Thoracic aorta (tissue), 2 donors: ENCODE measurements at regions not wholly inside any gene's neighbourhood (a gene's known extent, or its start where the extent isn't known, plus 50 kb on each side); places are given as distances from the start of the nearest gene placed in this dataset.
"Not testable (repeated sequence)": the region's sequence is repeated elsewhere in the genome, so short reads cannot be mapped to it uniquely, and the experiment has no call there.

Experiments
- ATAC-seq: fragments of 150-250 bp; one replicate; pipeline ENCODE4 v1.8.0; 2017; ENCODE audit warnings: low read depth; ENCODE audit not compliant: insufficient number of reproducible peaks, low FRiP score
- DNase-seq: peaks from one replicate; pipeline ENCODE4 v3.0.0-alpha.2; 2020; ENCODE audit warnings: low spot score
- H3K27ac ChIP-seq, 2 donors: fragments of 200-600 bp; sonication (generic); 1 replicate in 1 of 2; 2 replicates in 1 of 2; pipeline ENCODE4 v1.5.1; 2016; ENCODE audit warnings: mild to moderate bottlenecking in 2 of 2, moderate library complexity in 2 of 2
- H3K27me3 ChIP-seq: fragments of 200-600 bp; sonication (generic); replicated peaks from 2 replicates; pipeline ENCODE4 v1.6.0; 2016; ENCODE audit warnings: mild to moderate bottlenecking; ENCODE audit not compliant: insufficient read depth
- H3K36me3 ChIP-seq: fragments of 200-600 bp; sonication (generic); one replicate; pipeline ENCODE4 v1.5.1; 2016
- H3K4me1 ChIP-seq, 2 donors: fragments of 200-600 bp; sonication (generic); 1 replicate in 1 of 2; 2 replicates in 1 of 2; pipeline versions ENCODE4 v1.5.1 to v1.6.0; 2016; ENCODE audit warnings: low read depth in 2 of 2, mild to moderate bottlenecking in 1 of 2; ENCODE audit not compliant: control insufficient read depth in 1 of 2
- H3K4me3 ChIP-seq: fragments of 200-600 bp; sonication (generic); 2 replicates; pipeline ENCODE4 v1.5.1; 2016; ENCODE audit warnings: mild to moderate bottlenecking
- H3K9me3 ChIP-seq: fragments of 200-600 bp; sonication (generic); 2 replicates; pipeline ENCODE4 v1.5.1; 2016
- CTCF ChIP-seq: fragments of 200-600 bp; sonication (generic); IDR thresholded peaks from one replicate; pipeline ENCODE4 v1.5.1; 2019; ENCODE audit warnings: antibody characterized with exemption

DNA sequence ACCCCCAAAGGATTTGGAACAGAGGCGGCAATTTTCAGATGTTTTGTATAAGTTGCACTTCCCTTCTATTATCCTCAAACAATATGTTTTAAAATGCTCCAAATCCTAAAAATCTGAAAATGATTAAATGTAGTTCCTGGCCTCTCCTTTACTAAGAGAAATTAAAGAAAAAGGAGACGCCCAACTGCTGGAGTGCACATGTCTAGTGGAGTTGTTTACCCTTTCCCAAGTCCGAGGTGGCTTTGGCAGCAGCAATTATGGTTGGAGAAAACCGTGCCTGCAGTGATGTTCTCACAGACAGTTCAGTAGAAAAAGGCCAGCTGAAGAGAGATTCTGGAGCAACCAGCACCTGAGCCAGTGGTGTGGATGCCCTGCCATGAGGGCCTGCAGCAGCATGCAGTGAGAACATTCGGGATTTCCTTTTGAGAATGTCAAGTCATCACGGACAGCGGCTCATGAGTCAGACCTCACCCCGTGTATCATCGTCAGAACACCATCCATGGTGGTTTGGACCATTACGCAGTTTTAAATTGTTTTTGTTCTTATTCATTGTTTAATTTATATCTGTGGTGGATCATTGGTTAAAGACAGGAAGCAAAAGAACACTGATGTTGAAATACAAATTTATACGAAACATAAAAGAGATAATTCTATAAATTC, 179.0 kb upstream of the KRR1 start:
- no peak for ATAC-seq
- H3K9me3 ChIP-seq = no peaks in the 10 kb centered on the region
- TF ChIP-seq CTCF = no peak

GRCh38 chr12:75686233-75686632, 174.8 kb upstream of the KRR1 start:
- DNase-seq, H3K9me3 ChIP-seq, ATAC-seq, H3K27me3 ChIP-seq, H3K4me3 ChIP-seq, H3K27ac ChIP-seq, H3K36me3 ChIP-seq: not testable (repeated sequence)
- peaks cover 0 to 18% of the 10 kb centered on the region in 2 donors for H3K4me1 ChIP-seq

More for the DNA sequence above, 179.0 kb upstream of the KRR1 start:
- H3K27ac ChIP-seq = no peak overlapping the region
- H3K4me1 ChIP-seq = peaks cover 0 to 6% of the 10 kb centered on the region in 2 donors
- no peak overlapping the region for H3K4me3 ChIP-seq
- DNase-seq = no peak
- H3K36me3 ChIP-seq = no peaks in the 10 kb centered on the region
- no peaks in the 10 kb centered on the region for H3K27me3 ChIP-seq

- no peak for TF ChIP-seq CTCF
- no peaks in the 10 kb centered on the region for H3K9me3 ChIP-seq
- H3K36me3 ChIP-seq = no peaks in the 10 kb centered on the region
- DNase-seq (no peak), ATAC-seq (no peak)
- H3K4me3 ChIP-seq = no peak overlapping the region
- no peak overlapping the region for H3K27ac ChIP-seq
- H3K4me1 ChIP-seq = peaks cover 0 to 18% of the 10 kb centered on the region in 2 donors
- no peaks in the 10 kb centered on the region for H3K27me3 ChIP-seq
Measured at GRCh38 chr12:75685617-75686225, 174.3 kb upstream of the KRR1 start.

GRCh38 chr12:75684678-75685616, 173.5 kb upstream of the KRR1 start:
- no peaks in the 10 kb centered on the region for H3K27me3 ChIP-seq
- H3K27ac ChIP-seq = no peak overlapping the region
- DNase-seq (no peak), ATAC-seq (no peak)
- H3K4me3 ChIP-seq = no peak overlapping the region
- no peaks in the 10 kb centered on the region for H3K36me3 ChIP-seq
- H3K9me3 ChIP-seq = no peaks in the 10 kb centered on the region
- H3K4me1 ChIP-seq = peaks cover 0 to 18% of the 10 kb centered on the region in 2 donors
- no peak for TF ChIP-seq CTCF

DNA sequence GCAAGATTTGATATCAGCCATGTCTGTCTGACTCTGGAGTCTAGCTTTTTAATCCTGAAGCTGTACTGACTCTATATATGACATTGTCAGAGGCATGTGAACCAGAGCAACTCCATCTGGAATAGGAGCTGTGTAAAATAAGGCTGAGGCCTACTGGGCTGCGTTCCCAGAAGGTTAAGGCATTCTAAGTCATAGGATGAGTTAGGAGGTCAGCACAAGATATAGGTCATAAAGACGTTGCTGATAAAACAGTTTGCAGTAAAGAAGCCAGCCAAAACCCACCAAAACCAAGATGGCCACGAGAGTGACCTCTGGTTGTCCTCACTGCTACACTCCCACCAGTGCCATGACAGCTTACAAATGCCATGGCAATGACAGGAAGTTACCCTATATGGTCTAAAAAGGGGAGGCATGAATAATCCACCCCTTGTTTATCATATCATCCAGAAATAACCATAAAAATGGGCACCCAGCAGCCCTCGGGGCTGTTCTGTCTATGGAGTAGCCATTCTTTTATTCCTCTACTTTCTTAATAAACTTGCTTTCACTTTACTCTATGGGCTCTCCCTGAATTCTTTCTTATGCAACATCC, 172.7 kb upstream of the KRR1 start:
- not testable (repeated sequence) for H3K36me3 ChIP-seq, H3K9me3 ChIP-seq, H3K27ac ChIP-seq, H3K27me3 ChIP-seq, DNase-seq, H3K4me3 ChIP-seq, ATAC-seq
- H3K4me1 ChIP-seq = peaks cover 0 to 18% of the 10 kb centered on the region in 2 donors
